ENCODE measurements at regions not wholly inside any gene's neighbourhood (a gene's known extent, or its start where the extent isn't known, plus 50 kb on each side); places are given as distances from the start of the nearest gene placed in this dataset.
"Not testable (repeated sequence)": the region's sequence is repeated elsewhere in the genome, so short reads cannot be mapped to it uniquely, and the experiment has no call there.

DNA sequence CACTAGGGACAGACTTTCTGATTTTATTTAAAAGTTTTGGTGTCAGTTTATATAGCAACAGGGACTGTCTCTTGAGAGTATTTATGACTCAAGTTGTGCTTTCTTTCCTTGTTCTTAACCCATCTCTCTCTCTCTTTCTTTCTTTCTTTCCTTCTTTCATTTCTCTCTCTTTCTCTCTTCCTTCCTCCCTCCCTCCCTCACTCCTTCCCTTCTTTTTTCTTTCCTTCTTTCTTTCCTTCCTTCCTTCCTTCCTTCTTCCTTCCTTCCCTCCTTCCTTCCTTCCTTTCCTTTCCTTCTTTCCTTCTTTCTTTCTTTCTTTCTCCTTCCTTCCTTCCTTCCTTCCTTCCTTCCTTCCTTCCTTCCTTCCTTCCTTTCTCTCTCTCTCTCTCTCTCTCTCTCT lies 77.8 kb upstream of the PODXL start:
- TF ChIP-seq, protein P1, sequence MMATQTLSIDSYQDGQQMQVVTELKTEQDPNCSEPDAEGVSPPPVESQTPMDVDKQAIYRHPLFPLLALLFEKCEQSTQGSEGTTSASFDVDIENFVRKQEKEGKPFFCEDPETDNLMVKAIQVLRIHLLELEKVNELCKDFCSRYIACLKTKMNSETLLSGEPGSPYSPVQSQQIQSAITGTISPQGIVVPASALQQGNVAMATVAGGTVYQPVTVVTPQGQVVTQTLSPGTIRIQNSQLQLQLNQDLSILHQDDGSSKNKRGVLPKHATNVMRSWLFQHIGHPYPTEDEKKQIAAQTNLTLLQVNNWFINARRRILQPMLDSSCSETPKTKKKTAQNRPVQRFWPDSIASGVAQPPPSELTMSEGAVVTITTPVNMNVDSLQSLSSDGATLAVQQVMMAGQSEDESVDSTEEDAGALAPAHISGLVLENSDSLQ (IDR thresholded peaks at IDR 0.05), result not testable (repeated sequence)
- not testable (repeated sequence) for TF ChIP-seq FOXA1, SUZ12 (IDR thresholded peaks at IDR 0.05)
